Neural progenitor cell (in vitro differentiated cells): ENCODE measurements at regions not wholly inside any gene's neighbourhood (a gene's known extent, or its start where the extent isn't known, plus 50 kb on each side); places are given as distances from the start of the nearest gene placed in this dataset.

Experiments
- EZH2 ChIP-seq: fragments of 200-600 bp; sonication (generic); IDR thresholded peaks from 2 replicates; pipeline ENCODE4 v1.6.1; 2017; ENCODE audit warnings: antibody characterized with exemption, mild to moderate bottlenecking, moderate library complexity
- EZH2phosphoT487 ChIP-seq: fragments of 200-600 bp; sonication (generic); IDR thresholded peaks from 2 replicates; pipeline ENCODE4 v1.6.1; 2017; ENCODE audit warnings: antibody characterized with exemption
- TF ChIP-seq, protein P1 (sequence below): fragments of 200-600 bp; sonication (generic); IDR thresholded peaks from 2 replicates; pipeline ENCODE4 v1.5.1; 2017; ENCODE audit warnings: antibody characterized with exemption, mild to moderate bottlenecking

DNA sequence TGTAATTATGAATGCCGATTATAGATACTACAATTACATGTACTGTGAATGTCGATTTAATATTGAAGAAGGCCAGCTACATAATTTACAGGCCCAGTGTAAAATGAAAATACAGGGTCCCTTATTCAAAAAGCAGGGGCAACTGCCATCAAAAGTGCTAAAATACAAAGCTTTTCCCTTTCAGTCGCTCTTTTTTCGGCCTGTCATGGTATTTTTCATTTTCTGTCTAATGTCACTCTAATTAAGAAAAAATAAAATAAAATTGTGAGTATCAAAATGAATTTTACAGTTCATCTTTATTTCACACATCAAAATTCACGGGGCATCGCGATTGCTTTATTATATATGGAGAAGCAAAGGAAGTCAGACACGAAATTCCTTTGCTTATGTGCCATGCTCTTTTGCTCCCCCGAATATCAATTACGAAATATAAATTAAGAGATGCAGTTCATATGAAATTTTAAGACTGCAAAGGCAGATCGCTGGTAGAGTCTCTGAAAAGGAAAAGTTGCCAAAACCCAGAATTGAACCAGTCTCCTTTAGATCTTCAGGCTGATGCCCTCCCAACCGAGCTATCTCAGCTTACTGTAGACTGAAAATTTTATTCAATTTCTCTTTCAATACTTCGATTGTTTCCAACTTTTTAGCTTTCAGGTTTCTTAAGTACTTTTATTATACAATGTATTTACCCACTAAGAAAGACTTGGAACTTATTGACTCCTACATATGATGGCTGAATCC is 197.0 kb downstream of the TRIM27 start:
- TF ChIP-seq, protein P1, sequence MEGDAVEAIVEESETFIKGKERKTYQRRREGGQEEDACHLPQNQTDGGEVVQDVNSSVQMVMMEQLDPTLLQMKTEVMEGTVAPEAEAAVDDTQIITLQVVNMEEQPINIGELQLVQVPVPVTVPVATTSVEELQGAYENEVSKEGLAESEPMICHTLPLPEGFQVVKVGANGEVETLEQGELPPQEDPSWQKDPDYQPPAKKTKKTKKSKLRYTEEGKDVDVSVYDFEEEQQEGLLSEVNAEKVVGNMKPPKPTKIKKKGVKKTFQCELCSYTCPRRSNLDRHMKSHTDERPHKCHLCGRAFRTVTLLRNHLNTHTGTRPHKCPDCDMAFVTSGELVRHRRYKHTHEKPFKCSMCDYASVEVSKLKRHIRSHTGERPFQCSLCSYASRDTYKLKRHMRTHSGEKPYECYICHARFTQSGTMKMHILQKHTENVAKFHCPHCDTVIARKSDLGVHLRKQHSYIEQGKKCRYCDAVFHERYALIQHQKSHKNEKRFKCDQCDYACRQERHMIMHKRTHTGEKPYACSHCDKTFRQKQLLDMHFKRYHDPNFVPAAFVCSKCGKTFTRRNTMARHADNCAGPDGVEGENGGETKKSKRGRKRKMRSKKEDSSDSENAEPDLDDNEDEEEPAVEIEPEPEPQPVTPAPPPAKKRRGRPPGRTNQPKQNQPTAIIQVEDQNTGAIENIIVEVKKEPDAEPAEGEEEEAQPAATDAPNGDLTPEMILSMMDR = no peak
- TF ChIP-seq EZH2 = no peak
- TF ChIP-seq EZH2phosphoT487 = no peak
